Mesendoderm (in vitro differentiated cells): ENCODE measurements at regions not wholly inside any gene's neighbourhood (a gene's known extent, or its start where the extent isn't known, plus 50 kb on each side); places are given as distances from the start of the nearest gene placed in this dataset.

ENCODE experiments used
- DNase-seq: peaks from one replicate; pipeline ENCODE4 v3.0.0; 2013
- H2AK5ac ChIP-seq: 2 replicates; pipeline ENCODE4 v1.6.1; 2013; ENCODE audit warnings: low read length, inconsistent platforms
- H2BK120ac ChIP-seq: 2 replicates; pipeline ENCODE4 v1.6.1; 2013; ENCODE audit warnings: low read depth, mild to moderate bottlenecking, low read length, moderate library complexity, mixed read lengths
- H2BK15ac ChIP-seq: replicated peaks from 2 replicates; pipeline ENCODE4 v1.6.1; 2013; ENCODE audit warnings: low read depth, mild to moderate bottlenecking, moderate library complexity
- H2BK5ac ChIP-seq: 2 replicates; pipeline ENCODE4 v1.6.1; 2013; ENCODE audit warnings: low read length, inconsistent platforms
- H3K18ac ChIP-seq: 2 replicates; pipeline ENCODE4 v1.6.1; 2013; ENCODE audit warnings: mild to moderate bottlenecking, low read length, mixed read lengths
- H3K23ac ChIP-seq: one replicate; pipeline ENCODE4 v1.6.1; 2013; ENCODE audit warnings: low read length
- H3K27ac ChIP-seq: 2 replicates; pipeline ENCODE4 v1.5.1; 2013; ENCODE audit warnings: low read depth, mild to moderate bottlenecking, inconsistent platforms, low read length, moderate library complexity
- H3K27me3 ChIP-seq: 2 replicates; pipeline ENCODE4 v1.6.1; 2013; ENCODE audit warnings: low read length, control low read depth, mild to moderate bottlenecking, inconsistent platforms; ENCODE audit not compliant: insufficient read depth, poor library complexity
- H3K36me3 ChIP-seq: 2 replicates; pipeline ENCODE4 v1.6.1; 2013; ENCODE audit warnings: low read length, inconsistent platforms; ENCODE audit not compliant: control insufficient read depth, insufficient read depth
- H3K4ac ChIP-seq: one replicate; pipeline ENCODE4 v1.6.1; 2013; ENCODE audit warnings: low read depth, mild to moderate bottlenecking, low read length, moderate library complexity
- H3K4me1 ChIP-seq: 2 replicates; pipeline ENCODE4 v1.6.1; 2013; ENCODE audit warnings: low read depth, low read length, inconsistent platforms; ENCODE audit not compliant: control insufficient read depth
- H3K4me2 ChIP-seq: 2 replicates; pipeline ENCODE4 v1.6.1; 2013; ENCODE audit warnings: low read length
- H3K4me3 ChIP-seq: 2 replicates; pipeline ENCODE4 v1.5.1; 2013; ENCODE audit warnings: mild to moderate bottlenecking, low read length
- H3K56ac ChIP-seq: one replicate; pipeline ENCODE4 v1.6.1; 2013; ENCODE audit warnings: low read length
- H3K79me1 ChIP-seq: 2 replicates; pipeline ENCODE4 v1.6.1; 2013; ENCODE audit warnings: low read length, inconsistent platforms
- H3K79me2 ChIP-seq: 2 replicates; pipeline ENCODE4 v1.6.1; 2013; ENCODE audit warnings: mild to moderate bottlenecking, low read length; ENCODE audit not compliant: control insufficient read depth, insufficient read depth
- H3K9ac ChIP-seq: 2 replicates; pipeline ENCODE4 v1.6.1; 2013; ENCODE audit warnings: low read length, inconsistent platforms
- H4K5ac ChIP-seq: one replicate; pipeline ENCODE4 v1.6.1; 2013; ENCODE audit warnings: low read length
- H4K8ac ChIP-seq: one replicate; pipeline ENCODE4 v1.6.1; 2013; ENCODE audit warnings: low read depth, mild to moderate bottlenecking, control low read depth, low read length, moderate library complexity
- WGBS: extraction: QIAGEN DNeasy Blood & Tissue Kit; methylation state at CpG from one replicate; pipeline ENCODE4 v1.1.7; 2013; ENCODE audit warnings: low lambda C conversion rate, missing lambda C conversion rate; ENCODE audit not compliant: insufficient coverage; ENCODE audit errors: extremely low coverage; 5-methylcytosine and 5-hydroxymethylcytosine counted together

- no CpG with 5 or more reads among the region's 3 CpGs for WGBS
- no peak overlapping the region for H3K9ac ChIP-seq
Measured at GRCh38 chr5:152142840-152143469, 218.3 kb upstream of the GLRA1 start.

GRCh38 chr5:152140347-152140746 lies 215.7 kb upstream of the GLRA1 start:
- no peak overlapping the region for H3K4me2 ChIP-seq
- H2BK15ac ChIP-seq = no peak overlapping the region
- no peak overlapping the region for H3K27ac ChIP-seq
- WGBS = no CpG with 5 or more reads among the region's 1 CpG
- no peaks in the 10 kb centered on the region for H3K4me1 ChIP-seq
- H4K5ac ChIP-seq = no peak overlapping the region
- H3K27me3 ChIP-seq = no peaks in the 10 kb centered on the region
- no peak overlapping the region for H3K4ac ChIP-seq
- H3K4me3 ChIP-seq = no peak overlapping the region
- H3K23ac ChIP-seq = no peak overlapping the region
- H2BK5ac ChIP-seq = no peak overlapping the region
- H4K8ac ChIP-seq = no peak overlapping the region
- no peak overlapping the region for H3K56ac ChIP-seq
- H3K79me2 ChIP-seq = no peaks in the 10 kb centered on the region
- H3K36me3 ChIP-seq = no peaks in the 10 kb centered on the region
- H2BK120ac ChIP-seq = no peak overlapping the region
- H3K79me1 ChIP-seq = no peaks in the 10 kb centered on the region
- no peak overlapping the region for H3K9ac ChIP-seq
- no peak for DNase-seq
- no peak overlapping the region for H3K18ac ChIP-seq
- no peak overlapping the region for H2AK5ac ChIP-seq

More at GRCh38 chr5:152142840-152143469, 218.3 kb upstream of the GLRA1 start:
- H3K4ac ChIP-seq = no peak overlapping the region
- no peak overlapping the region for H3K23ac ChIP-seq
- H2BK5ac ChIP-seq = no peak overlapping the region
- H3K18ac ChIP-seq = no peak overlapping the region
- no peak overlapping the region for H2BK15ac ChIP-seq
- H3K36me3 ChIP-seq = no peaks in the 10 kb centered on the region
- no peaks in the 10 kb centered on the region for H3K79me1 ChIP-seq
- no peaks in the 10 kb centered on the region for H3K79me2 ChIP-seq
- no peak overlapping the region for H3K4me3 ChIP-seq
- H2BK120ac ChIP-seq = no peak overlapping the region
- H3K4me1 ChIP-seq = no peaks in the 10 kb centered on the region
- DNase-seq = peak; percentile 85
- no peak overlapping the region for H3K56ac ChIP-seq
- H4K5ac ChIP-seq = no peak overlapping the region
- H3K27me3 ChIP-seq = no peaks in the 10 kb centered on the region
- H4K8ac ChIP-seq = no peak overlapping the region
- no peak overlapping the region for H2AK5ac ChIP-seq
- no peak overlapping the region for H3K27ac ChIP-seq
- no peak overlapping the region for H3K4me2 ChIP-seq

GRCh38 chr5:152137063-152137462 lies 212.4 kb upstream of the GLRA1 start:
- Histone ChIP-seq H3K4ac (no peak overlapping the region), H3K23ac (no peak overlapping the region)

GRCh38 chr5:152136321-152136720 lies 211.7 kb upstream of the GLRA1 start:
- no peak for DNase-seq
- no peak overlapping the region for H3K4me2 ChIP-seq
- no peaks in the 10 kb centered on the region for H3K36me3 ChIP-seq
- no peak overlapping the region for H3K4me3 ChIP-seq
- no peak overlapping the region for H3K18ac ChIP-seq
- H2BK5ac ChIP-seq = no peak overlapping the region
- H2BK15ac ChIP-seq = no peak overlapping the region
- no peaks in the 10 kb centered on the region for H3K79me1 ChIP-seq
- H4K8ac ChIP-seq = no peak overlapping the region
- H3K4me1 ChIP-seq = no peaks in the 10 kb centered on the region
- no peak overlapping the region for H3K27ac ChIP-seq
- H3K9ac ChIP-seq = no peak overlapping the region
- H2BK120ac ChIP-seq = no peak overlapping the region
- no peak overlapping the region for H3K56ac ChIP-seq
- H3K4ac ChIP-seq = no peak overlapping the region
- H4K5ac ChIP-seq = no peak overlapping the region
- no peaks in the 10 kb centered on the region for H3K27me3 ChIP-seq
- H2AK5ac ChIP-seq = no peak overlapping the region
- 100% methylated on average over 1 of the region's 6 CpGs for WGBS
- H3K23ac ChIP-seq = no peak overlapping the region
- no peaks in the 10 kb centered on the region for H3K79me2 ChIP-seq

More at GRCh38 chr5:152137063-152137462, 212.4 kb upstream of the GLRA1 start:
- H3K4me1 ChIP-seq = no peaks in the 10 kb centered on the region
- DNase-seq = no peak
- no peaks in the 10 kb centered on the region for H3K27me3 ChIP-seq
- H3K9ac ChIP-seq = no peak overlapping the region
- no peak overlapping the region for H3K56ac ChIP-seq
- no peak overlapping the region for H4K8ac ChIP-seq
- no peaks in the 10 kb centered on the region for H3K79me2 ChIP-seq
- no peaks in the 10 kb centered on the region for H3K36me3 ChIP-seq
- no peak overlapping the region for H2BK15ac ChIP-seq
- H2BK120ac ChIP-seq = no peak overlapping the region
- no CpG with 5 or more reads among the region's 4 CpGs for WGBS
- H3K4me2 ChIP-seq = no peak overlapping the region
- H4K5ac ChIP-seq = no peak overlapping the region
- no peaks in the 10 kb centered on the region for H3K79me1 ChIP-seq
- H2BK5ac ChIP-seq = no peak overlapping the region
- no peak overlapping the region for H3K4me3 ChIP-seq
- H3K27ac ChIP-seq = no peak overlapping the region
- no peak overlapping the region for H2AK5ac ChIP-seq
- no peak overlapping the region for H3K18ac ChIP-seq

- H3K36me3 ChIP-seq = no peaks in the 10 kb centered on the region
- no peak overlapping the region for H3K4ac ChIP-seq
- H2BK120ac ChIP-seq = no peak overlapping the region
- no peak overlapping the region for H4K8ac ChIP-seq
- no peak overlapping the region for H2BK15ac ChIP-seq
- no peak overlapping the region for H3K56ac ChIP-seq
- H3K9ac ChIP-seq = no peak overlapping the region
- no peak overlapping the region for H3K23ac ChIP-seq
- no peak overlapping the region for H2AK5ac ChIP-seq
- no peak overlapping the region for H2BK5ac ChIP-seq
- H3K79me2 ChIP-seq = no peaks in the 10 kb centered on the region
- no peak overlapping the region for H4K5ac ChIP-seq
- H3K79me1 ChIP-seq = no peaks in the 10 kb centered on the region
- H3K18ac ChIP-seq = no peak overlapping the region
- H3K4me2 ChIP-seq = no peak overlapping the region
- H3K4me3 ChIP-seq = no peak overlapping the region
- H3K27ac ChIP-seq = no peak overlapping the region
- no peak for DNase-seq
- no CpG with 5 or more reads among the region's 2 CpGs for WGBS
- H3K27me3 ChIP-seq = no peaks in the 10 kb centered on the region
- H3K4me1 ChIP-seq = no peaks in the 10 kb centered on the region
Measured at GRCh38 chr5:152135827-152136226, 211.2 kb upstream of the GLRA1 start.

- no CpG with 5 or more reads among the region's 7 CpGs for WGBS
Measured at GRCh38 chr5:152125661-152126205, 201.1 kb upstream of the GLRA1 start.

More at GRCh38 chr5:152125661-152126205, 201.1 kb upstream of the GLRA1 start:
- Histone ChIP-seq H3K56ac (no peak overlapping the region), H3K4me1 (no peaks in the 10 kb centered on the region), H2BK120ac (no peak overlapping the region), H3K79me1 (no peaks in the 10 kb centered on the region), H2BK15ac (no peak overlapping the region), H3K79me2 (no peaks in the 10 kb centered on the region), H3K27ac (no peak overlapping the region), H2AK5ac (no peak overlapping the region), H3K27me3 (no peaks in the 10 kb centered on the region), H3K36me3 (no peaks in the 10 kb centered on the region), H3K23ac (no peak overlapping the region), H3K4me3 (no peak overlapping the region), H4K5ac (no peak overlapping the region), H3K18ac (no peak overlapping the region), H3K4me2 (no peak overlapping the region), H3K9ac (no peak overlapping the region), H4K8ac (no peak overlapping the region), H3K4ac (no peak overlapping the region), H2BK5ac (no peak overlapping the region)
- DNase-seq = no peak
